Erythroblast (primary cell): ENCODE measurements at regions not wholly inside any gene's neighbourhood (a gene's known extent, or its start where the extent isn't known, plus 50 kb on each side); places are given as distances from the start of the nearest gene placed in this dataset.

Experiments used
- GATA1 ChIP-seq: IDR thresholded peaks from 2 replicates; pipeline ENCODE4 v1.6.1; 2011; ENCODE audit warnings: low read depth, mild to moderate bottlenecking, control low read depth, low read length, moderate library complexity
- POLR2A ChIP-seq: IDR thresholded peaks from 2 replicates; pipeline ENCODE4 v1.6.1; 2011; ENCODE audit warnings: mild to moderate bottlenecking, low read length

DNA sequence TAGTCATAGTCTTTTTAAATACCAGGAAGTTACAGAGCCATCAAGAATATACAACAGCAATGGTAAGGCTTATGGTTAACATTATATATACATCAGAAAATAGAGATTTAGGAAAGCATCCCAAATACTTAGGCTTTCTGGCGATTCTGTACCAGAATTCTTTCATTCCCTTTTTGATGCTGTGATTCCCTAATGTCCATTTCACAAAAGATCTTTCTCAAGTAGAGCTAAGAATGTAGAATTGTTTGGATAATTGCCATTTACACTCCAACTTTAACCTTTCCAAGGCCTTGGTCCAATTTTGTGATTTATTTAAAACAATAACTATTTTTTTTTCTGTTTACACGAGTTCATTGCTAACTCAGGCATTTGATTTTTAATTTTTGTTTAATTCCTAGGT lies 422.2 kb downstream of the MTX2 start:
- TF ChIP-seq POLR2A: no peak
- no peak for TF ChIP-seq GATA1
